Upper lobe of left lung (tissue), 4 donors: ENCODE measurements at regions not wholly inside any gene's neighbourhood (a gene's known extent, or its start where the extent isn't known, plus 50 kb on each side); places are given as distances from the start of the nearest gene placed in this dataset.

Experiments
- CTCF ChIP-seq, 6 experiments: fragments of 450-650 bp in 4 of 6; fragments of 200-600 bp in 2 of 6; sonication (generic) in 2 of 6; IDR thresholded peaks; one replicate each; pipeline ENCODE4 v1.5.1; 2016 to 2019; ENCODE audit warnings: antibody characterized with exemption in 6 of 6
- EP300 ChIP-seq, 4 donors: sonication (generic); formaldehyde crosslinking; IDR thresholded peaks; one replicate each; pipeline ENCODE4 v1.5.1; 2017; ENCODE audit warnings: antibody characterized with exemption in 4 of 4, control low read depth in 2 of 4
- POLR2A ChIP-seq, 4 donors: fragments of 450-650 bp; IDR thresholded peaks; one replicate each; pipeline ENCODE4 v1.5.1; 2016 to 2017; ENCODE audit warnings: antibody characterized with exemption in 4 of 4, mild to moderate bottlenecking in 2 of 4
- POLR2AphosphoS5 ChIP-seq, 2 donors: sonication (generic); formaldehyde crosslinking; IDR thresholded peaks; one replicate each; pipeline ENCODE4 v1.5.1; 2017; ENCODE audit warnings: antibody characterized with exemption in 2 of 2

- TF ChIP-seq POLR2A (IDR thresholded peaks at IDR 0.05) (no peak), CTCF (IDR thresholded peaks at IDR 0.05) (no peak), EP300 (IDR thresholded peaks at IDR 0.05) (no peak), POLR2AphosphoS5 (IDR thresholded peaks at IDR 0.05) (no peak)
Measured at GRCh38 chr10:3698312-3698711, 86.7 kb downstream of the KLF6 start.
